ENCODE measurements at regions not wholly inside any gene's neighbourhood (a gene's known extent, or its start where the extent isn't known, plus 50 kb on each side); places are given as distances from the start of the nearest gene placed in this dataset.

DNA sequence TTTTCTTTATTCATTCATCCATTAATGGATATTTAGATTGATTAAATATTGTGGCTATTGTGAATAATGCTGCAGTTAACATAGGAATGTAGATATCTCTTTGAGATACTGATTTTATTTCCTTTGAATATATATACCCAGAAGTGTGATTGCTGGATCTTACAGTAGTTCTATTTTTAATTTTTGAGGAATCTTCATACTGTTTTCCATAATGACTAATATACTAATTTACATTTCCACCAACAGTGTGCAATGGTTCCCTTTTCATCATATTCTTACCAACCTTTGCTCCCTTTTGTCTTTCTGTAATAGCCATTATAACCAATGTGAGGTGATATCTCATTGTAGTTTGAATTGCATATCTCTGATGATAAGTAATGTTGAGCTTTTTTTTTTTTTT lies 106.3 kb downstream of the OTOL1 start:
- TF ChIP-seq, protein P1, sequence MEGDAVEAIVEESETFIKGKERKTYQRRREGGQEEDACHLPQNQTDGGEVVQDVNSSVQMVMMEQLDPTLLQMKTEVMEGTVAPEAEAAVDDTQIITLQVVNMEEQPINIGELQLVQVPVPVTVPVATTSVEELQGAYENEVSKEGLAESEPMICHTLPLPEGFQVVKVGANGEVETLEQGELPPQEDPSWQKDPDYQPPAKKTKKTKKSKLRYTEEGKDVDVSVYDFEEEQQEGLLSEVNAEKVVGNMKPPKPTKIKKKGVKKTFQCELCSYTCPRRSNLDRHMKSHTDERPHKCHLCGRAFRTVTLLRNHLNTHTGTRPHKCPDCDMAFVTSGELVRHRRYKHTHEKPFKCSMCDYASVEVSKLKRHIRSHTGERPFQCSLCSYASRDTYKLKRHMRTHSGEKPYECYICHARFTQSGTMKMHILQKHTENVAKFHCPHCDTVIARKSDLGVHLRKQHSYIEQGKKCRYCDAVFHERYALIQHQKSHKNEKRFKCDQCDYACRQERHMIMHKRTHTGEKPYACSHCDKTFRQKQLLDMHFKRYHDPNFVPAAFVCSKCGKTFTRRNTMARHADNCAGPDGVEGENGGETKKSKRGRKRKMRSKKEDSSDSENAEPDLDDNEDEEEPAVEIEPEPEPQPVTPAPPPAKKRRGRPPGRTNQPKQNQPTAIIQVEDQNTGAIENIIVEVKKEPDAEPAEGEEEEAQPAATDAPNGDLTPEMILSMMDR (IDR thresholded peaks at IDR 0.05): no peak
- no peak for TF ChIP-seq POLR2A (IDR thresholded peaks at IDR 0.05)
